Vagina (tissue), 2 donors: ENCODE measurements at regions not wholly inside any gene's neighbourhood (a gene's known extent, or its start where the extent isn't known, plus 50 kb on each side); places are given as distances from the start of the nearest gene placed in this dataset.
"Not testable (repeated sequence)": the region's sequence is repeated elsewhere in the genome, so short reads cannot be mapped to it uniquely, and the experiment has no call there.

ENCODE experiments used
- DNase-seq, 2 donors: peaks; one replicate each; pipeline ENCODE4 v3.0.0-alpha.2; 2017; ENCODE audit errors: extremely low spot score in 2 of 2
- H3K27ac ChIP-seq: fragments of 200-600 bp; sonication (generic); one replicate; pipeline ENCODE4 v1.5.1; 2019
- H3K27me3 ChIP-seq: fragments of 200-600 bp; sonication (generic); one replicate; pipeline ENCODE4 v1.5.1; 2019
- H3K36me3 ChIP-seq, 2 donors: fragments of 200-600 bp; sonication (generic); one replicate each; pipeline ENCODE4 v1.5.1; 2017 to 2019
- H3K4me1 ChIP-seq: fragments of 200-600 bp; sonication (generic); one replicate; pipeline ENCODE4 v1.5.1; 2019
- H3K4me3 ChIP-seq, 2 donors: fragments of 200-600 bp; sonication (generic); 1 replicate in 1 of 2; 2 replicates in 1 of 2; pipeline ENCODE4 v1.5.1; 2016 to 2019
- H3K9me3 ChIP-seq: fragments of 200-600 bp; sonication (generic); one replicate; pipeline ENCODE4 v1.5.1; 2019
- CTCF ChIP-seq, 3 experiments: fragments of 450-650 bp in 2 of 3; fragments of 200-600 bp in 1 of 3; sonication (generic) in 1 of 3; IDR thresholded peaks; one replicate each; pipeline ENCODE4 v1.5.1; 2017 to 2019; ENCODE audit warnings: antibody characterized with exemption in 3 of 3, mild to moderate bottlenecking in 2 of 3, moderate library complexity in 2 of 3
- POLR2A ChIP-seq, 2 donors: fragments of 450-650 bp; IDR thresholded peaks; one replicate each; pipeline ENCODE4 v1.6.1; 2017; ENCODE audit warnings: antibody characterized with exemption in 2 of 2, mild to moderate bottlenecking in 2 of 2, moderate library complexity in 2 of 2
- POLR2AphosphoS5 ChIP-seq, 2 donors: sonication (generic); formaldehyde crosslinking; IDR thresholded peaks; one replicate each; pipeline ENCODE4 v1.9.0; 2017; ENCODE audit warnings: antibody characterized with exemption in 2 of 2, mild to moderate bottlenecking in 2 of 2, low read depth in 1 of 2; ENCODE audit not compliant: insufficient read depth in 1 of 2
- intact Hi-C: fragments of 100-400 bp; cut with DNase I; formaldehyde crosslinking; loops from one replicate; pipeline ENCODE4 v1.15.1; 2023

- no peak for DNase-seq
- H3K9me3 ChIP-seq: no peaks in the 10 kb centered on the region
- no peak overlapping the region for H3K27ac ChIP-seq
- H3K27me3 ChIP-seq: no peaks in the 10 kb centered on the region
- H3K4me1 ChIP-seq: no peaks in the 10 kb centered on the region
- TF ChIP-seq POLR2AphosphoS5 (IDR thresholded peaks at IDR 0.05; ENCODE audit: insufficient read depth in 1 of 2, low read depth in 1 of 2): no peak
- TF ChIP-seq CTCF (IDR thresholded peaks at IDR 0.05): no peak
- no peak for TF ChIP-seq POLR2A (IDR thresholded peaks at IDR 0.05)
- intact Hi-C loops: no loop called here
- no peaks in the 10 kb centered on the region for H3K36me3 ChIP-seq
- no peak overlapping the region for H3K4me3 ChIP-seq
These were observed 420.2 kb upstream of the AKR1E2 start for GRCh38 chr10:4405828-4406227.

GRCh38 chr10:4403638-4404252, 422.3 kb upstream of the AKR1E2 start:
- intact Hi-C loops: no loop called here
- H3K27me3 ChIP-seq: no peaks in the 10 kb centered on the region
- no peak overlapping the region for H3K4me3 ChIP-seq
- no peak for DNase-seq
- TF ChIP-seq POLR2A (IDR thresholded peaks at IDR 0.05): no peak
- no peak for TF ChIP-seq CTCF (IDR thresholded peaks at IDR 0.05)
- no peak for TF ChIP-seq POLR2AphosphoS5 (IDR thresholded peaks at IDR 0.05; ENCODE audit: insufficient read depth in 1 of 2, low read depth in 1 of 2)
- H3K36me3 ChIP-seq: no peaks in the 10 kb centered on the region
- H3K27ac ChIP-seq: no peak overlapping the region
- H3K9me3 ChIP-seq: no peaks in the 10 kb centered on the region
- no peaks in the 10 kb centered on the region for H3K4me1 ChIP-seq

- H3K36me3 ChIP-seq, H3K4me1 ChIP-seq, H3K4me3 ChIP-seq, H3K9me3 ChIP-seq, H3K27me3 ChIP-seq, H3K27ac ChIP-seq, DNase-seq, intact Hi-C loops: not testable (repeated sequence)
These were observed 424.9 kb upstream of the AKR1E2 start for GRCh38 chr10:4401080-4401479.

GRCh38 chr10:4399556-4399955, 426.5 kb upstream of the AKR1E2 start:
- intact Hi-C loops: no loop called here
- no peaks in the 10 kb centered on the region for H3K27me3 ChIP-seq
- H3K4me3 ChIP-seq: no peak overlapping the region
- H3K4me1 ChIP-seq: no peaks in the 10 kb centered on the region
- no peaks in the 10 kb centered on the region for H3K36me3 ChIP-seq
- no peak for DNase-seq
- TF ChIP-seq POLR2A (IDR thresholded peaks at IDR 0.05) (no peak), POLR2AphosphoS5 (IDR thresholded peaks at IDR 0.05; ENCODE audit: insufficient read depth in 1 of 2, low read depth in 1 of 2) (no peak), CTCF (IDR thresholded peaks at IDR 0.05) (no peak)
- no peaks in the 10 kb centered on the region for H3K9me3 ChIP-seq
- no peak overlapping the region for H3K27ac ChIP-seq

- DNase-seq: no peak
- H3K27me3 ChIP-seq: no peaks in the 10 kb centered on the region
- H3K4me1 ChIP-seq: no peaks in the 10 kb centered on the region
- H3K9me3 ChIP-seq: no peaks in the 10 kb centered on the region
- intact Hi-C loops: no loop called here
- TF ChIP-seq CTCF (IDR thresholded peaks at IDR 0.05) (no peak), POLR2AphosphoS5 (IDR thresholded peaks at IDR 0.05; ENCODE audit: insufficient read depth in 1 of 2, low read depth in 1 of 2) (no peak), POLR2A (IDR thresholded peaks at IDR 0.05) (no peak)
- H3K36me3 ChIP-seq: no peaks in the 10 kb centered on the region
- no peak overlapping the region for H3K4me3 ChIP-seq
- no peak overlapping the region for H3K27ac ChIP-seq
These were observed 427.4 kb upstream of the AKR1E2 start for GRCh38 chr10:4398602-4399001.
